Duodenal mucosa (tissue), 2 donors: ENCODE measurements at regions not wholly inside any gene's neighbourhood (a gene's known extent, or its start where the extent isn't known, plus 50 kb on each side); places are given as distances from the start of the nearest gene placed in this dataset.

Experiments
- H3K27ac ChIP-seq: one replicate; pipeline ENCODE4 v1.7.0; 2013; ENCODE audit warnings: low read depth, low read length
- H3K27me3 ChIP-seq, 2 donors: one replicate each; pipeline ENCODE4 v1.7.0; 2013; ENCODE audit warnings: low read length in 2 of 2, control low read depth in 1 of 2; ENCODE audit not compliant: insufficient read depth in 2 of 2, control insufficient read depth in 1 of 2
- H3K36me3 ChIP-seq, 2 donors: one replicate each; pipeline ENCODE4 v1.7.0; 2013; ENCODE audit warnings: low read length in 2 of 2, control low read depth in 1 of 2; ENCODE audit not compliant: insufficient read depth in 2 of 2, control insufficient read depth in 1 of 2
- H3K4me1 ChIP-seq, 2 donors: one replicate each; pipeline ENCODE4 v1.7.0; 2013; ENCODE audit warnings: low read length in 2 of 2, control low read depth in 1 of 2; ENCODE audit not compliant: insufficient read depth in 2 of 2, control insufficient read depth in 1 of 2
- H3K4me3 ChIP-seq, 2 donors: one replicate each; pipeline ENCODE4 v1.7.0; 2013; ENCODE audit warnings: low read length in 2 of 2, low read depth in 1 of 2
- H3K9ac ChIP-seq, 2 donors: one replicate each; pipeline ENCODE4 v1.7.0; 2013; ENCODE audit warnings: low read length in 2 of 2, low read depth in 1 of 2
- H3K9me3 ChIP-seq, 2 donors: one replicate each; pipeline ENCODE4 v1.7.0; 2013; ENCODE audit warnings: low read length in 2 of 2, control low read depth in 1 of 2; ENCODE audit not compliant: control insufficient read depth in 1 of 2

GRCh38 chr4:148790246-148790645, 348.0 kb upstream of the NR3C2 start:
- no peaks in the 10 kb centered on the region for H3K27me3 ChIP-seq
- H3K27ac ChIP-seq, result no peak overlapping the region
- H3K36me3 ChIP-seq, result no peaks in the 10 kb centered on the region
- H3K9ac ChIP-seq, result no peak overlapping the region
- H3K9me3 ChIP-seq, result no peaks in the 10 kb centered on the region
- no peaks in the 10 kb centered on the region for H3K4me1 ChIP-seq
- H3K4me3 ChIP-seq, result no peak overlapping the region

- no peaks in the 10 kb centered on the region for H3K36me3 ChIP-seq
Measured at GRCh38 chr4:148787831-148788477, 345.7 kb upstream of the NR3C2 start.

GRCh38 chr4:148787285-148787684, 345.1 kb upstream of the NR3C2 start:
- H3K27me3 ChIP-seq, result no peaks in the 10 kb centered on the region
- no peak overlapping the region for H3K9ac ChIP-seq

More at GRCh38 chr4:148787831-148788477, 345.7 kb upstream of the NR3C2 start:
- Histone ChIP-seq H3K27me3 (no peaks in the 10 kb centered on the region), H3K9ac (no peak overlapping the region), H3K4me3 (no peak overlapping the region), H3K4me1 (no peaks in the 10 kb centered on the region), H3K9me3 (no peaks in the 10 kb centered on the region), H3K27ac (no peak overlapping the region)

GRCh38 chr4:148786699-148787098, 344.5 kb upstream of the NR3C2 start:
- Histone ChIP-seq H3K9me3 (no peaks in the 10 kb centered on the region), H3K27me3 (no peaks in the 10 kb centered on the region), H3K4me1 (no peaks in the 10 kb centered on the region), H3K36me3 (no peaks in the 10 kb centered on the region), H3K9ac (no peak overlapping the region), H3K4me3 (no peak overlapping the region), H3K27ac (no peak overlapping the region)

More at GRCh38 chr4:148787285-148787684, 345.1 kb upstream of the NR3C2 start:
- Histone ChIP-seq H3K27ac (no peak overlapping the region), H3K4me3 (no peak overlapping the region), H3K9me3 (no peaks in the 10 kb centered on the region), H3K4me1 (no peaks in the 10 kb centered on the region), H3K36me3 (no peaks in the 10 kb centered on the region)

GRCh38 chr4:148782284-148782683, 340.1 kb upstream of the NR3C2 start:
- H3K9me3 ChIP-seq, result no peaks in the 10 kb centered on the region
- peaks cover 0 to 6% of the 10 kb centered on the region in 2 donors for H3K4me1 ChIP-seq
- no peaks in the 10 kb centered on the region for H3K36me3 ChIP-seq
- H3K27ac ChIP-seq, result no peak overlapping the region
- H3K27me3 ChIP-seq, result no peaks in the 10 kb centered on the region
- no peak overlapping the region for H3K9ac ChIP-seq
- H3K4me3 ChIP-seq, result no peak overlapping the region

- Histone ChIP-seq H3K4me1 (peaks cover 0 to 6% of the 10 kb centered on the region in 2 donors), H3K27ac (no peak overlapping the region), H3K4me3 (no peak overlapping the region), H3K9ac (no peak overlapping the region), H3K27me3 (no peaks in the 10 kb centered on the region), H3K9me3 (no peaks in the 10 kb centered on the region), H3K36me3 (no peaks in the 10 kb centered on the region)
Measured at GRCh38 chr4:148780426-148781005, 338.3 kb upstream of the NR3C2 start.

GRCh38 chr4:148779771-148780170, 337.6 kb upstream of the NR3C2 start:
- H3K27me3 ChIP-seq, result no peaks in the 10 kb centered on the region
- no peak overlapping the region for H3K4me3 ChIP-seq
- H3K27ac ChIP-seq, result no peak overlapping the region
- no peaks in the 10 kb centered on the region for H3K9me3 ChIP-seq
- H3K9ac ChIP-seq, result no peak overlapping the region
- peaks cover 0 to 6% of the 10 kb centered on the region in 2 donors for H3K4me1 ChIP-seq
- H3K36me3 ChIP-seq, result no peaks in the 10 kb centered on the region

GRCh38 chr4:148778980-148779675, 336.9 kb upstream of the NR3C2 start:
- no peaks in the 10 kb centered on the region for H3K27me3 ChIP-seq
- H3K36me3 ChIP-seq, result no peaks in the 10 kb centered on the region
- peaks cover 0 to 6% of the 10 kb centered on the region in 2 donors for H3K4me1 ChIP-seq
- no peaks in the 10 kb centered on the region for H3K9me3 ChIP-seq
- H3K9ac ChIP-seq, result no peak overlapping the region
- H3K4me3 ChIP-seq, result no peak overlapping the region
- no peak overlapping the region for H3K27ac ChIP-seq

- no peaks in the 10 kb centered on the region for H3K27me3 ChIP-seq
- no peak overlapping the region for H3K4me3 ChIP-seq
- no peak overlapping the region for H3K9ac ChIP-seq
- no peaks in the 10 kb centered on the region for H3K36me3 ChIP-seq
- H3K9me3 ChIP-seq, result no peaks in the 10 kb centered on the region
- no peak overlapping the region for H3K27ac ChIP-seq
- H3K4me1 ChIP-seq, result peaks cover 0 to 6% of the 10 kb centered on the region in 2 donors
Measured at GRCh38 chr4:148776941-148777340, 334.7 kb upstream of the NR3C2 start.

- no peaks in the 10 kb centered on the region for H3K4me1 ChIP-seq
- no peak overlapping the region for H3K27ac ChIP-seq
- no peaks in the 10 kb centered on the region for H3K9me3 ChIP-seq
- H3K9ac ChIP-seq, result no peak overlapping the region
- no peaks in the 10 kb centered on the region for H3K27me3 ChIP-seq
- H3K4me3 ChIP-seq, result no peak overlapping the region
- no peaks in the 10 kb centered on the region for H3K36me3 ChIP-seq
Measured at GRCh38 chr4:148774134-148774533, 331.9 kb upstream of the NR3C2 start.
